ENCODE measurements at regions not wholly inside any gene's neighbourhood (a gene's known extent, or its start where the extent isn't known, plus 50 kb on each side); places are given as distances from the start of the nearest gene placed in this dataset.

DNA sequence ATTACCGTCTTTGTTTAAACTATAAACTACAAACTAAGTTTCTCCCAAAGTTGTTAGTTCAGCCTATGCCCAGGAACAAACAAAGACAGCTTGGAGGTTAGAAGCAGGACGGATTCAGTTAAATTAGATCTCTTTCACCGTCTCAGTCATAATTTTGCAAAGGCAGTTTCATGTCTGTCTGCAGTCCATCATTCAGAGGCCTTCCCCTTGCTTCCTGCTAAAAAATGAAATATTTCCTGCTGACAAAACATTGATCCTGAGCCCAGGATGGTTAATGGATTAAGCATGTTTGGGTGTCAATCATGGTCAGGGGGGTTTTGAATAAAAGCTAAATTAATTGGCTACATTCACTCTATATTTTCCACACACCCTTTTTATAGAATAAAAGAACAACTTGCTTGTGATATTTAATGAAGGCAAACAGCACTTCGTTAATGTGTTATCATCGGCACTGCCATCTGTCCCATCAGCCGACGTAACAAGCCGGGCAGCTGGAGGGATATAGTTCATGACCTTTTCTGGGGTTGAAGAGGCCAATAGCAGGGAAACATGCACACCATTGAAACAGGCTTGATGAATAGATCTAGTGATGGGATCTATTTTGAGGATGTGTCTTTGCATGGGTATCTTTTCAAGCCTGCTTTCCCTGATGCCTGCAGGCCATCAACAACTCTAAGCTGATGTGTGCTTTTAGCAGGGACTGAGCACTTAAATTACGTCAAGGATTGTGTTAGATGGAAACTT is 521.3 kb upstream of the TMEM132C start:
- no peak for DNase-seq (ENCODE audit: low spot score)

DNA sequence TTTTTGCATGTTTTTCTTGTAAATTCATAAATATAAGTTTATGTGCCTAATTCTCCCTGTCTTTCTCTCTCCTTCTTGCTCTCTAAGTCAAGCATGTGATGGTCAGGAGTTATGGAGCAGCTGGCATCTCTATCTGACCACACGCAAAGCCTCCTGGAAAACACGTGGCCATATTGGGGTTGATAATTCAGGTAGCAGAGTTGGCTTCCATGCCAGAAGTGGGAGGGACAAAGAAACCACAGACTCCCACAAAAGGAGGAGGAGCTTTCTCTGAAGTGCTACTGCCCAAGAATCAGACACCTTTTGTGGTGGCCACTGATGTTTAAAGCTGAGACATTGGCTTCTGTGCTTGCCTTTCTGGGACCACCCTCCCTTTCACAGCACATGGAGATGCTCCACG is 517.6 kb upstream of the TMEM132C start:
- DNase-seq (ENCODE audit: low spot score): no peak

DNA sequence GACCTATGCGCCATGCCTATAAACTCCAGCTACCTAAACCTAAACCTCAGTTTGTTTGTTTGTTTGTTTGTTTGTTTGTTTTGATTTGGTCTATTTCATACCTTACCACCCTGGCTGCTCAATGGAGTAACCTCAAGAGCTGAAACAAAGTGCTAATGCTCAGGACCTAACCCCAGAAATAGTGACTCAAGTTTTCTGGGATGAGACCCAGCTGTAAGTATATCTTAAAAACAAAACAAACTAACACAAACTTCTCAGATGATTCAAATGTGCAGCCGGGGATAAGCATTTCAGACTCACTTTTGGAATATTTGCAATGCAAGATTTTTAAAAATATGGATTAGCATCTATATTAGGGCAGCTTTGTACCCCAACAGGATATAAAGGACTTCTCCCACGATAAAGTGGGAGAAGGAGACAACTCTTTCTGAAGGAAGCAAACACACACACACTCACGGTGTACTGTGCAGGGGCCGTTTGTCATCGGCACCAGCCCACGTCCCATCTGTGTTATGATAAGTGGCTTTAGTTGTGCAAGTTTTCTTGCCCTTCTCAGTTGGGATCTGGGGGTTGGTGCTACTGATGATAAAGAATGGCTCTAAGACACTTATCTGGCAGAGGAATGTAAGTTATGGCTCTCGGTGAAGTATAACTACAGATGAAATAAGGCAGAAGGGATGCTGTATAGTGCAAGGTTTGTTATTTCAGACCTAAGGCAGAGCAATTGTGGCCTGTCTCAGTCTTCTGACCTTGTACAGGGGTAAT is 516.7 kb upstream of the TMEM132C start:
- no peak for DNase-seq (ENCODE audit: low spot score)

DNA sequence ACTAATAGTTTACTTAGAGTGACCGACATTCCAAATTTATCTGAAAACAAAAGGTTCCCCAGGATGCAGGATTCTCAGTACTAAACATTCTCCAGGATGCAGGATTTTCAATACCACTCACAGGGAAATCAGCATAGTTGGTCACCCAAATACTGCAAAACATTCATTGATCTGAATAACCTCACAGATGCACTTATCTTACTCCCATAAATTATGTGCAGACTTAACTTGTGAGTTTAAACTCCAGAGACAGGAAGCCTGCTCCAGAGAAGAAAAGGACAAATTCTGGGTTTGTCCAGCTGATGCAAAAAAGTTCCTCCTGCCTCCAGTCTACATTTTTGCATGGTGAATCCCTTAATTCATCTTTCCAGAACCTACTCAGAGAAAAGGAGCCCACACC is 514.2 kb upstream of the TMEM132C start:
- no peak for DNase-seq (ENCODE audit: low spot score)

DNA sequence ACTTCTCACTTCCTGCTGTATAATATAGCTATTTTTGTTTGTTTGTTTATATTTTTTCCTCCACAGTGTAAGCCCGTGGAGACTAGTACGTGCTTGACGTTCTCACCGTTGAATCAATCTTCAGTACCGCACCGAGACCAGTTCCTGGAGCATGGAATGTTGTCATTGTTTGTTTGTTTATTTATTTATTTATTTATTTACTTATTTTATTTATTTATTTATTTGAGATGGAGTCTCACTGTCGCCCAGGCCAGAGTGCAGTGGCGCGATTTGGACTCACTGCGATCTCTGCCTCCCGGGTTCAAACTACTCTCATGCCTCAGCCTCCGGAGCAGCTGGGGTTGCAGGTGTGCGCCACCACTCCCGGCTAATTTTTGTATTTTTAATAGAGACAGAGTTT is 506.6 kb upstream of the TMEM132C start:
- DNase-seq (ENCODE audit: low spot score): no peak

DNA sequence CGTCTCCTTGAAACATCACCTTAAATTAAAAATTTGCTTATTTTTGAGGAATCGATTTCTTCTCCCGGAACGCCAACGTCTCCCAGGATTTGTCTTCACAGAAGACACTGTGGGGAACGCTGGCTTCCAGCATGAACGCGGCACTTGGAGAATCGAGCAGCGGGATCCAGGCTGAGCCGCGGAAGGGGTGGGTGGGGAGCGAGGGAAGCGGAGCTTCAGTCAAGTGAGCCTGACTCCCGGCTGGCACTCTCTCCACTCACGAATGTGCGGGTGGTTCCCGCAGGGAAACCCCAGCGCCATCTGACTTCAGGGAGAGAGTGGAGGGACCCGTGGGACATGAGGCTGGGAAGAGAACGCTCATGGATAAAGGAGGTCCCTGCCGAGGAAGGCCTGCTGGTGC is 506.0 kb upstream of the TMEM132C start:
- no peak for DNase-seq (ENCODE audit: low spot score)

DNA sequence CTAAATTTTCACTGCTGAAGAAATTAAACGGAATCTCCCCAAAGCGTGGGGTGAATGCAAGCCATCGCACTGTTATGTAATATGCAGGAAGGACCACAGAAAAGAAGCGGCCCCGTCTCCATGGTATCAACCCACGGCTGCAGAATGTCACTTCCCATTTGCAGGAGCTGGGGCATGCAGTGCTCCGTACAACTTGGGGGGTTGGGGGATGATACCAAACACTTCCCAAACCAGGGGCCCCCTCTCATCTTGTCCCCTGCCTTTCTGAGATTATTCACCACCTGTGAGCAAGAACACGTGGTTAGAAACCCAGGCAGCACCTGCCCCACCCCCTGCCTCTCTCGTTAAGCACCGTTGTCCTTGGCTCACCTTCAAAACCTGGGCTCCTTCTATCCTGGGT is 505.1 kb upstream of the TMEM132C start:
- DNase-seq (ENCODE audit: low spot score): no peak

DNA sequence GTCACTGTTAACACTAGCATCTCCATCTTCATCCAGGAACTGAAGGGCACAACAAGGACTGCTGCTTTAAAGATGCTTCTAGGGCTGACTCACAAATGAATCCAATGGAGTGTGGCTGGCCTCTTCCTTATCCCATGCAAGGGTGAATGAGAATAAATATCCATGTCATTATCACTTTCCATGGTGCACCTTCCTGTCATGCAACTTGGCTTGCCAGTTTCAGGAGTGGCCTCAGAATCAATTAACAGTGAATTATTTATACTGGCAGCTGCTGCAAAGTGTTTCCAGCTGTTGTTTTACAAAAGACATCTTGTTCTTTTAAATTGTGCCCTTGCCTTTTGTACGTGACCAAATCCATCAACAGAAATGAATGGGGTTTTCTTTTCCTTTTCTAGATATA is 499.3 kb upstream of the TMEM132C start:
- DNase-seq (ENCODE audit: low spot score): no peak

DNA sequence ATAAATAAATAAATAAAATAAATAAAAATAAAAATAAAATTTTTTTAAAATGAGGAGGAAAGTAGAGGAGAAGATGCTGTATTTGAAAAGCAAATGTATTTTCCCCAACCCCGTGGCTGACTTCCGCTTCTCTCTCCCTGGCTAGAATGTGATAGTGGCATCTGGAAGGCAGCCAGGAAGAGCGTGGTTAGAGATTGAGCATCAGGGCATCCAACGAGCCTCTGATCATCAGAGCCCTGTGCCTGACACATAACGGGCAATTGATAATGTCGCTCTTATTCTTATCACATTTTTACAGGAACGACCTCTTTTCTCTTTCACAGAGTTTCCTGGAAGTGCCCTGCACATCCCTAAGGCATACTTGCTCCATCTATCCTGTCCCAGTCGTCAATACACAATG is 496.9 kb upstream of the TMEM132C start:
- DNase-seq (ENCODE audit: low spot score): no peak

DNA sequence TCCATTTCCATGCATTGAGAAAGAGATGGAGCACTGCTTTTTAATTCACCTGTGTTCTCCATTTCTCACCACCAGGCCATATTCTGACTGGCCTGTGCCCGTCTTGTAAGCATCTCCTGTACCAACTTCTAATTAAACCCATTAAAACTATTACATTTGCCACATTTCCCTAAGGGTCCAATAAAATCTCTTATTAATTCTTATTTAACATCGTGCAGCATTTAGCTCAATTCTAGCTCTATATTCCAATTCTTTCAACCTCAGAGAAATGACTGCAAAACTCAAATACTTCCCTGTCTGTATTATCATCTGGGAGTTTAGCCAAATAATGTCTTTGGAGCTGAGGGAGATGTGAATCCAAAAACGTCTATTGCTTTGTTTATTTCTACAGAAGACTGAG is 495.4 kb upstream of the TMEM132C start:
- no peak for DNase-seq (ENCODE audit: low spot score)

DNA sequence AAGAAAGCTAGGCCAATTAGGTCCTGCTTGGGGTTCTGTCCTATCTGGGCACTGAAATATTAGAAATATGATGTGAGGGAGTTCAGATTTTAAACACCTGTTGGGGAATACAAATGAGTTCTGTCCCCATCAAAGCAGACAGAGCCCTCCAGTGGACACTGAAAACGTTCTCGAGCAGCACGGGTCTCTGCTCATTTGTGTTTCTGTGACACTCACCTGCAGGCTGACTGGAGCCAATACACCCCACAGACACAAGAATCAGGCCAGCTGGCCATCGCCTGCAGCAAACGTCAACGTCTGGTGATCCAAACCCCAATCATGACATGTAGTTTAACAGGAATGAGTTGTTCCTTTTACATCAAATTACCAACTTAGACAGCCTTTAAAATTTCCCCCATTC is 493.4 kb upstream of the TMEM132C start:
- DNase-seq (ENCODE audit: low spot score): no peak

DNA sequence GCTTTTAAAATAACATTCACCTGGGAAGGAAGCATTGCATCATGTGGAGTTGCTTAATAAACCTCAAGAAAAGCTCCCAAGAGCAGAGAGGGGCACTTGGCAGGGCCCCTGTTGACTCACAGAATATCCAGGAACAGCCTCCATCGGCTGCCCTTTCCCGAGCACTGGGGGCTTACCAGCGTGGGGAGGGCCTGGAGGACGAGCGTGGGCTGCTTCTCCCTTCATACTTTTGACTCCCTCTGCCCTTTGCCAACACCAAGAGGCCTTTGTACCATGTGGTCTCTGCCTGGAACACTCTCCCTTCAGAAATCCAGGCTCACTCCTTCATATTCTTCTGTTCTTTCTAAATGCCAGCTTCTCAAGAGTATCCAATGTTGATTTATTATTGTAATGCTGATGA is 492.1 kb upstream of the TMEM132C start:
- no peak for DNase-seq (ENCODE audit: low spot score)

DNA sequence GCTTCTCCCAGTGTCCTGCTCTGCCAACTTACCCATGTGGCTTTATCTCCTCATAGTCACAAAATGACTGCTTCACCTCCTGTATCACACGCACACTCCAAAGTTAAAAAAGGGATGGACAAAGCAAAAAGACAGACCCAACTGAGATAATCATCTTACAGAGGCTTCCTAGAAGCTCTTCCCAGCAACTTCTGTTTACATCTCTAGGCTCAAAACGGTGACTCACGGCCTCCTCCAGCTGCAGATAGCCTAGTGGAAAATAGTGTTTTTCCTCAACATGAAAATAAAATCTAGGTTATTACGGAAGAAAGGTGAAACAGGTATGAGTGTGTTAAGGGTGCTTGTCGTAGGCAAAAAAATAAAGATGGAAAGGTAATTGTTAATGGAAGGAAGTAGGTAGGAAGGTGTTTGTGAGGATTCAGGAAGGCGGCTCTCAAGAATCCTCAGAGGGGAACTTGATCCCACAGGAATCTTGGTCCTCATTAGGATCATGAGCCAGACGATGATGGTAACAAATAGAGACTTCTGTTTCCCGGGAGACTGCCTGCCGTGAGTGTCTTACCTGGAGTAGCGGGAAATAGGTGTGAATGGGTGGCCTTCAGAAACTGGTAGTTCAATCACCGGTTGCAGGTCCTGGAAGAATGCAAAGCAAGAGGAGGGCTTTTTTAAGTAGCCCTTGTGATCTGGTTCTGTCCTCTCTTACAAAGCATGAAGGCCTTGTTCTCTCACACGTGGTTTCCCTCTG is 487.5 kb upstream of the TMEM132C start:
- DNase-seq (ENCODE audit: low spot score): no peak

DNA sequence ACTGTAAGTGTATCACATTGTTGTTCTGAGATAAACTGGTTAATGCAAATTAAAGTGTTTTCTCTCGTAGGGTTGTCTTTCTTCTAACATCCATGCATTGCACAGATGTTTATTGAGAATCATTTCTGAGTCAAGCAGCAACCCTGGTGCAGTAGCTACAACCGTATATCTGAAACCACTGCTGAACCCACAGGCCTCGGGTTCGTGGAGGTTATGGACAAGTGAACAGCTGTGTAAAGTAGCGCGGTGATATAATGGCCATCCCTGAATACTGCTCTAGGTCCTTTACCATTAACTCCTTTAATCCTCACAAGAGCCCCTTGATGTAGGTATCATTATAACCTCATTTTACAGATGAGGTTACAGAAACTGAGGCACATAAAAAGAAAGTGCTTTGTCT is 486.1 kb upstream of the TMEM132C start:
- DNase-seq (ENCODE audit: low spot score): no peak

DNA sequence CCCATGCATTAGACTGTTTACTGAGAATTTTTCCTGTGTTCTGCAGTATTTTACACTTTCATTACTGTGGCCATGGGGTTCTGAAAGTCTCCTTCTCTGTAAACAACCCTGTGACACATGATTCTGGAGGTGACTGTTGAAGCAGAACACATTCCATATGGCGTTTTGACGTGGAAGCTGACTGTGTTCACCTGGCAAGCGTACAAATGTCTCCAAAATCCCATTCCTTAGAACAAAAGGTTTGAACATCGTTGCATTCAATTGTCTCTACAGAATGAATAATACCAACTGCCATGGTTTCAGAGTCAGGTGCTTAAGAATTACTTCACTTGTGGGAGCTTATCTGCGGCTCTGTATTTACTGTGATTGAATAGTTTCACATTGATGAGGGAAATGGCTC is 485.6 kb upstream of the TMEM132C start:
- DNase-seq (ENCODE audit: low spot score): no peak

DNA sequence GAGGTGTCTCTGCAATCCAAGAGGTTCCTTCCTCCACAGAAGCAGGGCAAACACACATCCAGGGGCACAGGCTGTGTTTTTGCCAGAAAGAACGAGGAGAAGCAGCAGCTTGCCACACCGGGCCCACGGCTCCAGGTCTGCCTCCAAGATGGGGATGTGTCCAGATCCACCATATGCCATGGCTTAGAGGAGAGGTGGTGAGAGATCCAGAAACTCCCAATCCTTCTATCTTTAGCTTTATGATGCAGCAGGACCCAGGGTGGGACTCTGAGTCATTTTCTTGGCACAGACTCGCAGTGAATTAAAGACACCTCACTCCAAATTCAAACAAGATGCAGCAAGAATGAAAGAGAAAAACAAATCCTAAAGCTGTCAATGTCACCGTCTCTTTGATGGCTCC is 481.4 kb upstream of the TMEM132C start:
- DNase-seq (ENCODE audit: low spot score): no peak

DNA sequence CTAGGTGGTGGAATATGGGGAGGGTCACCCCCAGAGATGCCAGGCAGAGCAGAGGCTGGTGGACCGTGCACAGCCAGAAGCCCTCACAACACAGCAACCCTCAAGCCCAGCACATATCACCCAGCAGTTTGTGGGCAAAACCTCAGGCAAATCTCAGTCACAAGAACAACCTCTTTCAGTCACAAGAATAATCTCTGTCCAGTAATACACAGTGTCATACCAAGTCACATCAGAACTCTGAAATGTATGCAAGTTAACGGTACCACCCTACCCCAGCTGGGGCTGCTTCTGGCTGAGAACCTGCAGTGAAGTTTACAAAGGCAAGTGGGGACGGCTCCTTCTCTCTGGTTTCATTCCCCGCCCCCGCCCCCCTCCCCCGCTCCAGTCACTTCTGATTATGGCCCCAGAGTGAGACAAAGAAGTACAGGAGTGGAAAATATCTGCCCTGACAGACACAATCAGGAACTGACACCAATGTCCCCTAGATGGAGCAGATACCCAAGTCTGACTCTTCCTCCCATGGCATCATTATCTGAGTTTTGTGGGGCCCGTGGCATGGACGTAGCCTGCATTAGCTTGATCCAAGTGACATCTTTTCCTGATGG is 480.9 kb upstream of the TMEM132C start:
- no peak for DNase-seq (ENCODE audit: low spot score)

DNA sequence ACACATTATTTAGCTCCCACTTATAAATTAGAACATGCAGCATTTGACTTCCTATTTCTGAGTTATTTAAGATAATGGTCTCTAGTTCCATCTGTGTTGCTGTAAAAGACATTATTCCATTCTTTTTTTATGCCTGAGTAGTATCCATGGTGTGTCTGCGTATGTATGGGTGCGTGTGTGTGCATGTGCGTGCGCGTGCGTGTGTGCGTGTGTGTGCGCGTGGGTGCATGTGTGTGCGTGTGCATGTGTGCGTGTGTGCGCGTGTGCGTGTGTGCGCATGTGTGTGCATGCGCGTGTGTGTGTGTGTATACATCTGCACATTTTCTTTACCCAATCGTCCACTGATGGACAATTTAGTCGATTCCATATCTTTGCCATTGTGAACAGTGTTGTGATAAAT is 479.4 kb upstream of the TMEM132C start:
- DNase-seq (ENCODE audit: low spot score): no peak

DNA sequence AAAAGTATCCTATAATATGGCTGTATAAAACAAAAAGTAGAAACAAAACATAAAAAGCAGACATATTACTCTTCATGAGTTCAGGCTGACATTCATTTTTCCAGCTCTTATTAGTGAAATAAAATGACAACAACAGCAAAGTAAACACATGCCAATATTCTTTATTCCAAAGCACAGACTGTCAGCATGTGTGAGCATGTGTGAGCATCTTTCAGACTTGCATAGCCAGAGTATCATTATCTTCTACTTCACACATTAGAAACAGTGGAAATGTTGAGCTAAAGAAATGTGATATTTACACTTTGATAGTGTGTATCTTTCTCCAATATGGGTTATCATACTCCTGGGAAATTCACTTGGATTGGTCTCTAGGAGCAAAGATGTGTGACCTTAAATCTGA is 476.6 kb upstream of the TMEM132C start:
- no peak for DNase-seq (ENCODE audit: low spot score)

DNA sequence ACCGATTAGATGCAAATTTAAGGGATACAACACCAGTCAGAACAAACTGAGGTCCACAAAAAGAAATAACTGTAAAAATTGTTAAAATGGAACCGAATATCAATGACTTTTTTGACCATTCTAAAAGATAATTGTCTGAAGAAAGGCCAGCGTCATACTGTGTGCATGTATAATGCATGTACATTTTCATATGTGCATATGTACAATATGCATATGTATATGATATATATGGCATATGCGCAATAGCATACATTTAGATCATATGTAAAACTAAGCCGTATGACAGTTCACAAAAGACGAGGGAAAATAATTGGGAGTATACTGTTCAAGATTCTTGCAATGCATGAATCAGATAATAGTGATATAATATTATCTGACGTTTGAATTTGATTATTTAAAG is 475.8 kb upstream of the TMEM132C start:
- no peak for DNase-seq (ENCODE audit: low spot score)

DNA sequence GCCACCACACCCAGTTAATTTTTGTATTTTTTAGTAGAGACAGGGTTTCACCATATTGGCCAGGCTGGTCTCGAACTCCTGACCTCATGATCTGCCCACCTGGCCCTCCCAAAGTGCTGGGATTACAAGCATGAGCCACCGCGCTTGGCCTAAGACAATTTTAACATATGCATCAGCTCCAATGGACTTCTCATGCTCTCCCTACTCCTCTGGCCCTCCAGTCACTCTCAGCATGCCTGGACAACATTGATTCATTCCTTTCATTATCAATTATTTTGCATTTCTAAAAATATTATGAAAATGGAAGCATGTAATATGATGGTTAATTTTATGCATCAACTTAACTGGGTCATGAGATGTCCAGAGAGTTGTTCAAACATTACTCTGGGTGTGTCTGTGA is 469.1 kb upstream of the TMEM132C start:
- no peak for DNase-seq (ENCODE audit: low spot score)

DNA sequence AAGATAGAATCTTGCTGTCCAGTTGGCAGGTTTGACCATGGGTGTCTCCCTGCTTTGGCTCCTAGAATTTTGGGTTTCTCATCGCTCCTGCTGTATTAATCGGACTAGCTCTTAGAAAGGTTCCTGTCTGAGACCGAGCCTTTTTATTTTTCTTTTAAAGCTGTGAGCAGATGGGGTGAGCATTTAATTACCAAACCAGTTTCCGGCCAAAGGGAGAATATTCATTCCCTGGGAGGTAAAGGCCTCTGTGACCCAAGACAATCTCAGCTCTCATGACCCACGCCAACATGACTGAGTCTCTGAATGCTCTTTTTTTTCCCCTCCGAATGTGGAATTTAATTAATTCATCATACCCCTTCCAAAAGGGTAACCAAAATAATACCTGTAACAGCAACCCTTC is 464.7 kb upstream of the TMEM132C start:
- DNase-seq (ENCODE audit: low spot score): no peak

DNA sequence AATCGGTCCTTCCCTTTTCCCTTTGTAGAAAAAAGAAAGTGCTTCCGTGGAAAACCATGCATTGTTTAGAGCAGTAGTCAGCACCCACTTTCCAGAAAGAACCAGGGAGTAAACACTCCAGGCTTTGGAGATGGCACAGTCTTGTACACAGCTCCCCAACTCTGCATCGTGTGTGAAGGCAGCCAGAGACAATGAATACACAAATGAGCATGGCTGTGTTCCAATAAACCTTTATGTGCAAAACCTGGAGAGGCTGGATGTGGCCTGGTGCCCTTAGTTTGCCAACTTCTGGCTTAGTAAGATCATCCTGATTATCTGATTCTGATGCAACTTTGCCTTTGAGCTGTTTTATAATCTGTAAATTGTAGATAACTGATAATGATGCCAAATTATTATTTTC is 463.4 kb upstream of the TMEM132C start:
- no peak for DNase-seq (ENCODE audit: low spot score)
